ENCODE measurements at regions not wholly inside any gene's neighbourhood (a gene's known extent, or its start where the extent isn't known, plus 50 kb on each side); places are given as distances from the start of the nearest gene placed in this dataset.

- peaks cover 0 to 19% (median 0%) of the 10 kb centered on the region in 3 donors for H3K36me3 Mint-ChIP-seq
- no peak for DNase-seq
- Histone ChIP-seq H3K4me3 (ENCODE audit: low read length) (no peak overlapping the region), H3K9me3 (ENCODE audit: low read length) (peaks cover 5% of the 10 kb centered on the region), H3K36me3 (ENCODE audit: insufficient read depth, low read length) (no peaks in the 10 kb centered on the region), H3K4me1 (ENCODE audit: insufficient read depth, low read length) (no peaks in the 10 kb centered on the region), H3K27ac (ENCODE audit: low read depth, low read length) (peak overlapping the region; percentile 55), H3K27me3 (ENCODE audit: insufficient read depth, low read length, poor library complexity, severe bottlenecking) (no peaks in the 10 kb centered on the region)
- ChIA-PET POLR2A (no interaction called here), CTCF (no interaction called here)
- no peak overlapping the region for H3K27ac Mint-ChIP-seq
- H3K9me3 Mint-ChIP-seq, result peaks cover 12 to 33% (median 18%) of the 10 kb centered on the region in 5 donors
- H3K27me3 Mint-ChIP-seq, result no peaks in the 10 kb centered on the region
- H3K4me3 Mint-ChIP-seq, result no peak overlapping the region
- no peaks in the 10 kb centered on the region for H3K4me1 Mint-ChIP-seq
Observed at GRCh38 chr19:28534766-28535351, 678.1 kb downstream of the UQCRFS1 start.

- Histone ChIP-seq H3K9me3 (ENCODE audit: low read length) (peaks cover 5% of the 10 kb centered on the region), H3K4me1 (ENCODE audit: insufficient read depth, low read length) (no peaks in the 10 kb centered on the region), H3K4me3 (ENCODE audit: low read length) (no peak overlapping the region), H3K27me3 (ENCODE audit: insufficient read depth, low read length, poor library complexity, severe bottlenecking) (no peaks in the 10 kb centered on the region), H3K36me3 (ENCODE audit: insufficient read depth, low read length) (no peaks in the 10 kb centered on the region), H3K27ac (ENCODE audit: low read depth, low read length) (peak overlapping the region; percentile 54)
- Mint-ChIP-seq H3K36me3 (peaks cover 0 to 15% (median 0%) of the 10 kb centered on the region in 3 donors), H3K4me1 (no peaks in the 10 kb centered on the region), H3K27ac (no peak overlapping the region), H3K9me3 (peaks cover 11 to 26% (median 14%) of the 10 kb centered on the region in 5 donors), H3K4me3 (no peak overlapping the region), H3K27me3 (no peaks in the 10 kb centered on the region)
- POLR2A ChIA-PET, result no interaction called here
- CTCF ChIA-PET, result no interaction called here
- no peak for DNase-seq
Observed at GRCh38 chr19:28532765-28533341, 680.1 kb downstream of the UQCRFS1 start.

- CTCF ChIA-PET, result no interaction called here
Observed at GRCh38 chr19:28531979-28532378, 681.0 kb downstream of the UQCRFS1 start.

GRCh38 chr19:28530406-28531035, 682.4 kb downstream of the UQCRFS1 start:
- H3K27ac ChIP-seq (ENCODE audit: low read depth, low read length), result peak overlapping the region; percentile 53
- H3K4me1 ChIP-seq (ENCODE audit: insufficient read depth, low read length), result no peaks in the 10 kb centered on the region
- Mint-ChIP-seq H3K9me3 (peaks cover 2 to 9% (median 3%) of the 10 kb centered on the region in 5 donors), H3K36me3 (no peaks in the 10 kb centered on the region), H3K27me3 (no peaks in the 10 kb centered on the region), H3K27ac (no peak overlapping the region), H3K4me1 (no peaks in the 10 kb centered on the region), H3K4me3 (no peak overlapping the region)
- POLR2A ChIA-PET, result no interaction called here
- H3K4me3 ChIP-seq (ENCODE audit: low read length), result no peak overlapping the region
- H3K9me3 ChIP-seq (ENCODE audit: low read length), result no peaks in the 10 kb centered on the region
- DNase-seq, result no peak
- CTCF ChIA-PET, result no interaction called here
- H3K36me3 ChIP-seq (ENCODE audit: insufficient read depth, low read length), result no peaks in the 10 kb centered on the region
- H3K27me3 ChIP-seq (ENCODE audit: insufficient read depth, low read length, poor library complexity, severe bottlenecking), result no peaks in the 10 kb centered on the region

More at GRCh38 chr19:28531979-28532378, 681.0 kb downstream of the UQCRFS1 start:
- Histone ChIP-seq H3K27me3 (ENCODE audit: insufficient read depth, low read length, poor library complexity, severe bottlenecking) (no peaks in the 10 kb centered on the region), H3K9me3 (ENCODE audit: low read length) (peaks cover 4% of the 10 kb centered on the region), H3K4me1 (ENCODE audit: insufficient read depth, low read length) (no peaks in the 10 kb centered on the region), H3K27ac (ENCODE audit: low read depth, low read length) (peak overlapping the region; percentile 54), H3K36me3 (ENCODE audit: insufficient read depth, low read length) (no peaks in the 10 kb centered on the region), H3K4me3 (ENCODE audit: low read length) (no peak overlapping the region)
- H3K27me3 Mint-ChIP-seq, result no peaks in the 10 kb centered on the region
- POLR2A ChIA-PET, result no interaction called here
- no peak overlapping the region for H3K4me3 Mint-ChIP-seq
- H3K27ac Mint-ChIP-seq, result peak overlapping the region in 1 of 8 donors; percentile 34
- no peak for DNase-seq
- no peaks in the 10 kb centered on the region for H3K4me1 Mint-ChIP-seq
- H3K9me3 Mint-ChIP-seq, result peaks cover 6 to 18% (median 10%) of the 10 kb centered on the region in 5 donors
- H3K36me3 Mint-ChIP-seq, result peaks cover 0 to 8% (median 0%) of the 10 kb centered on the region in 3 donors

GRCh38 chr19:28526038-28526437, 686.9 kb downstream of the UQCRFS1 start:
- Histone ChIP-seq H3K4me3 (ENCODE audit: low read length) (no peak overlapping the region), H3K4me1 (ENCODE audit: insufficient read depth, low read length) (no peaks in the 10 kb centered on the region), H3K9me3 (ENCODE audit: low read length) (no peaks in the 10 kb centered on the region), H3K36me3 (ENCODE audit: insufficient read depth, low read length) (no peaks in the 10 kb centered on the region), H3K27me3 (ENCODE audit: insufficient read depth, low read length, poor library complexity, severe bottlenecking) (no peaks in the 10 kb centered on the region), H3K27ac (ENCODE audit: low read depth, low read length) (peak overlapping the region; percentile 57)
- Mint-ChIP-seq H3K27ac (no peak overlapping the region), H3K27me3 (peaks cover 0 to 1% of the 10 kb centered on the region in 2 donors), H3K4me3 (no peak overlapping the region), H3K36me3 (no peaks in the 10 kb centered on the region), H3K4me1 (no peaks in the 10 kb centered on the region), H3K9me3 (peaks cover 0 to 4% (median 2%) of the 10 kb centered on the region in 5 donors)
- no peak for DNase-seq
- POLR2A ChIA-PET, result no interaction called here
- CTCF ChIA-PET, result no interaction called here

- ChIA-PET CTCF (no interaction called here), POLR2A (no interaction called here)
- no peak overlapping the region for H3K27ac Mint-ChIP-seq
Observed at GRCh38 chr19:28523619-28524018, 689.3 kb downstream of the UQCRFS1 start.

GRCh38 chr19:28522545-28522922, 690.4 kb downstream of the UQCRFS1 start:
- Histone ChIP-seq H3K27ac (ENCODE audit: low read depth, low read length) (peak overlapping the region; percentile 57), H3K9me3 (ENCODE audit: low read length) (no peaks in the 10 kb centered on the region), H3K4me1 (ENCODE audit: insufficient read depth, low read length) (no peaks in the 10 kb centered on the region), H3K27me3 (ENCODE audit: insufficient read depth, low read length, poor library complexity, severe bottlenecking) (no peaks in the 10 kb centered on the region), H3K4me3 (ENCODE audit: low read length) (no peak overlapping the region), H3K36me3 (ENCODE audit: insufficient read depth, low read length) (no peaks in the 10 kb centered on the region)
- no peak for DNase-seq
- Mint-ChIP-seq H3K36me3 (no peaks in the 10 kb centered on the region), H3K27me3 (peaks cover 0 to 1% of the 10 kb centered on the region in 2 donors), H3K9me3 (peaks cover 0 to 4% (median 0%) of the 10 kb centered on the region in 5 donors), H3K27ac (no peak overlapping the region), H3K4me1 (no peaks in the 10 kb centered on the region), H3K4me3 (no peak overlapping the region)
- POLR2A ChIA-PET, result no interaction called here
- CTCF ChIA-PET, result interaction anchor here (0.6 to 0.9 kb wide), 2 partner anchors 19 to 101 kb away, joined by 3 read pairs; no protein-coding TSS in a partner anchor

More at GRCh38 chr19:28523619-28524018, 689.3 kb downstream of the UQCRFS1 start:
- no peaks in the 10 kb centered on the region for H3K4me1 Mint-ChIP-seq
- peaks cover 0 to 4% (median under 1%) of the 10 kb centered on the region in 5 donors for H3K9me3 Mint-ChIP-seq
- no peaks in the 10 kb centered on the region for H3K36me3 ChIP-seq (ENCODE audit: insufficient read depth, low read length)
- H3K27ac ChIP-seq (ENCODE audit: low read depth, low read length), result peak overlapping the region; percentile 57
- H3K27me3 Mint-ChIP-seq, result peaks cover 0 to 1% of the 10 kb centered on the region in 2 donors
- H3K9me3 ChIP-seq (ENCODE audit: low read length), result no peaks in the 10 kb centered on the region
- no peak for DNase-seq
- no peaks in the 10 kb centered on the region for H3K27me3 ChIP-seq (ENCODE audit: insufficient read depth, low read length, poor library complexity, severe bottlenecking)
- no peak overlapping the region for H3K4me3 Mint-ChIP-seq
- H3K4me3 ChIP-seq (ENCODE audit: low read length), result no peak overlapping the region
- H3K36me3 Mint-ChIP-seq, result no peaks in the 10 kb centered on the region
- no peaks in the 10 kb centered on the region for H3K4me1 ChIP-seq (ENCODE audit: insufficient read depth, low read length)

Data from CD8-positive, alpha-beta memory T cell (primary cell).